ENCODE measurements at regions not wholly inside any gene's neighbourhood (a gene's known extent, or its start where the extent isn't known, plus 50 kb on each side); places are given as distances from the start of the nearest gene placed in this dataset.
"Not testable (repeated sequence)": the region's sequence is repeated elsewhere in the genome, so short reads cannot be mapped to it uniquely, and the experiment has no call there.

- no peak overlapping the region for H3K27ac ChIP-seq (ENCODE audit: low read length)
- ATAC-seq: peak; percentile 83
- no TSS peak for BruUV-seq (replicated peaks)
Measured at GRCh38 chr5:157976429-157976828, 117.5 kb upstream of the CLINT1 start.

GRCh38 chr5:157972579-157972978, 113.6 kb upstream of the CLINT1 start:
- ChIA-PET CTCF (interaction anchor here (1.4 kb wide), 1 partner anchor 23 kb away, joined by 5 read pairs; no protein-coding TSS in a partner anchor), POLR2A (ENCODE audit: unreplicated experiment) (no interaction called here)
- Histone ChIP-seq H3K4me1 (ENCODE audit: insufficient read depth, low read length) (peaks cover 7% of the 10 kb centered on the region; the same call in 1 of the 2 replicates), H3K4me3 (ENCODE audit: low read length) (no peak overlapping the region), H3F3A (ENCODE audit: low read length, unreplicated experiment) (no peaks in the 10 kb centered on the region), H3K27me3 (ENCODE audit: low read length) (peaks cover 40% of the 10 kb centered on the region), H3K9me3 (ENCODE audit: low read length) (no peaks in the 10 kb centered on the region), H3K79me2 (ENCODE audit: low read length) (no peaks in the 10 kb centered on the region), H3K9me2 (replicated peaks; ENCODE audit: low read length) (no peaks in the 10 kb centered on the region), H2AFZ (ENCODE audit: low read length) (no peak overlapping the region), H3K27ac (ENCODE audit: low read length) (no peak overlapping the region), H4K20me1 (ENCODE audit: low read length) (no peaks in the 10 kb centered on the region), H3K36me3 (ENCODE audit: low read depth, low read length) (no peaks in the 10 kb centered on the region), H3K9ac (ENCODE audit: low read length) (no peak overlapping the region), H3K4me2 (ENCODE audit: low read length) (no peak overlapping the region)
- TF ChIP-seq EZH2phosphoT487 (IDR thresholded peaks at IDR 0.05; ENCODE audit: borderline replicate concordance, low read length) (no peak), EZH2 (IDR thresholded peaks at IDR 0.05; ENCODE audit: low read length, unreplicated experiment) (no peak), CTCF (conservative IDR thresholded peaks at IDR 0.05; ENCODE audit: low read depth, low read length) (no peak)
- intact Hi-C loops (cut with micrococcal nuclease): no loop called here
- ATAC-seq (no peak), DNase-seq (no peak)
- BruUV-seq (replicated peaks): no TSS peak

More at GRCh38 chr5:157976429-157976828, 117.5 kb upstream of the CLINT1 start:
- Histone ChIP-seq H2AFZ (ENCODE audit: low read length) (no peak overlapping the region), H3K9ac (ENCODE audit: low read length) (no peak overlapping the region), H3K4me3 (ENCODE audit: low read length) (no peak overlapping the region), H4K20me1 (ENCODE audit: low read length) (no peaks in the 10 kb centered on the region), H3K9me2 (replicated peaks; ENCODE audit: low read length) (no peaks in the 10 kb centered on the region), H3K4me1 (ENCODE audit: insufficient read depth, low read length) (peaks cover 7% of the 10 kb centered on the region; the same call in 1 of the 2 replicates), H3K27me3 (ENCODE audit: low read length) (peaks cover 41% of the 10 kb centered on the region), H3K36me3 (ENCODE audit: low read depth, low read length) (no peaks in the 10 kb centered on the region), H3K4me2 (ENCODE audit: low read length) (no peak overlapping the region), H3K9me3 (ENCODE audit: low read length) (no peaks in the 10 kb centered on the region), H3F3A (ENCODE audit: low read length, unreplicated experiment) (no peaks in the 10 kb centered on the region), H3K79me2 (ENCODE audit: low read length) (no peaks in the 10 kb centered on the region)
- ChIA-PET POLR2A (ENCODE audit: unreplicated experiment) (no interaction called here), CTCF (no interaction called here)
- intact Hi-C loops (cut with micrococcal nuclease): no loop called here
- DNase-seq: peak; percentile 80
- TF ChIP-seq EZH2phosphoT487 (IDR thresholded peaks at IDR 0.05; ENCODE audit: borderline replicate concordance, low read length) (no peak), EZH2 (IDR thresholded peaks at IDR 0.05; ENCODE audit: low read length, unreplicated experiment) (no peak), CTCF (conservative IDR thresholded peaks at IDR 0.05; ENCODE audit: low read depth, low read length) (no peak)

- Histone ChIP-seq H3K4me2 (ENCODE audit: low read length) (no peak overlapping the region), H3K4me3 (ENCODE audit: low read length) (no peak overlapping the region), H3K9me2 (replicated peaks; ENCODE audit: low read length) (no peaks in the 10 kb centered on the region), H3K27me3 (ENCODE audit: low read length) (peaks cover 40% of the 10 kb centered on the region), H4K20me1 (ENCODE audit: low read length) (no peaks in the 10 kb centered on the region), H2AFZ (ENCODE audit: low read length) (no peak overlapping the region), H3K4me1 (ENCODE audit: insufficient read depth, low read length) (peaks cover 6% of the 10 kb centered on the region; the same call in 1 of the 2 replicates), H3K9ac (ENCODE audit: low read length) (no peak overlapping the region), H3K36me3 (ENCODE audit: low read depth, low read length) (no peaks in the 10 kb centered on the region), H3K27ac (ENCODE audit: low read length) (no peak overlapping the region), H3F3A (ENCODE audit: low read length, unreplicated experiment) (no peaks in the 10 kb centered on the region), H3K79me2 (ENCODE audit: low read length) (no peaks in the 10 kb centered on the region), H3K9me3 (ENCODE audit: low read length) (no peaks in the 10 kb centered on the region)
- intact Hi-C loops (cut with micrococcal nuclease): no loop called here
- POLR2A ChIA-PET (ENCODE audit: unreplicated experiment): no interaction called here
- no peak; the same call in 1 of the 2 replicates for ATAC-seq
- no peak for DNase-seq
- BruUV-seq (replicated peaks): no TSS peak
- CTCF ChIA-PET: interaction anchor here (1.4 kb wide), 1 partner anchor 23 kb away, joined by 5 read pairs; no protein-coding TSS in a partner anchor
- TF ChIP-seq EZH2phosphoT487 (IDR thresholded peaks at IDR 0.05; ENCODE audit: borderline replicate concordance, low read length) (no peak), EZH2 (IDR thresholded peaks at IDR 0.05; ENCODE audit: low read length, unreplicated experiment) (no peak), CTCF (conservative IDR thresholded peaks at IDR 0.05; ENCODE audit: low read depth, low read length) (no peak)
Measured at GRCh38 chr5:157971571-157972216, 112.7 kb upstream of the CLINT1 start.

GRCh38 chr5:157968570-157968969, 109.6 kb upstream of the CLINT1 start:
- ATAC-seq: not testable (repeated sequence)

More at GRCh38 chr5:157968570-157968969, 109.6 kb upstream of the CLINT1 start:
- DNase-seq; H3K9me3 ChIP-seq (ENCODE audit: low read length); H3F3A ChIP-seq (ENCODE audit: low read length, unreplicated experiment); BruUV-seq (replicated peaks); H3K9ac ChIP-seq (ENCODE audit: low read length); H3K27ac ChIP-seq (ENCODE audit: low read length); H3K4me3 ChIP-seq (ENCODE audit: low read length); CTCF ChIA-PET; H3K4me1 ChIP-seq (ENCODE audit: insufficient read depth, low read length); H2AFZ ChIP-seq (ENCODE audit: low read length); H3K4me2 ChIP-seq (ENCODE audit: low read length); H3K36me3 ChIP-seq (ENCODE audit: low read depth, low read length); H4K20me1 ChIP-seq (ENCODE audit: low read length); H3K79me2 ChIP-seq (ENCODE audit: low read length); POLR2A ChIA-PET (ENCODE audit: unreplicated experiment); H3K9me2 ChIP-seq (replicated peaks; ENCODE audit: low read length); intact Hi-C loops (cut with micrococcal nuclease): not testable (repeated sequence)
- peaks cover 25% of the 10 kb centered on the region for H3K27me3 ChIP-seq (ENCODE audit: low read length)

Measured in PC-3 (cell line).